Caco-2 (cell line): ENCODE measurements at regions not wholly inside any gene's neighbourhood (a gene's known extent, or its start where the extent isn't known, plus 50 kb on each side); places are given as distances from the start of the nearest gene placed in this dataset.

Experiments
- BruUV-seq: library from RNA; stranded (reverse); fragments of 400-500 nt; replicated peaks from 2 replicates; lab custom pipeline; 2021; lab: Mats Ljungman, UMichigan
- CTCF ChIA-PET: fragments of 300-600 bp; sonication (Branson Sonifier 250); formaldehyde crosslinking; loops from one replicate; lab custom pipeline; 2022; ENCODE audit warnings: antibody characterized with exemption; lab: Charles Lee
- POLR2A ChIA-PET: fragments of 300-600 bp; sonication (Branson Sonifier 250); formaldehyde crosslinking; loops from one replicate; lab custom pipeline; 2022; ENCODE audit warnings: antibody characterized with exemption; lab: Charles Lee
- DNase-seq, 2 experiments: peaks; one replicate each; pipeline versions ENCODE4 v3.0.0 to v3.0.0-alpha.2; 2020 to 2022
- H3K27me3 ChIP-seq: replicated peaks from 2 replicates; pipeline ENCODE4 v1.6.0; 2011; ENCODE audit warnings: low read length; ENCODE audit not compliant: control insufficient read depth, insufficient read depth
- H3K36me3 ChIP-seq: 2 replicates; pipeline ENCODE4 v1.5.1; 2011; ENCODE audit warnings: low read length; ENCODE audit not compliant: control insufficient read depth, insufficient read depth
- H3K4me1 ChIP-seq: fragments of 250-450 bp; sonication (Bioruptor Pico); 2 replicates; pipeline ENCODE4 v1.5.1; 2020; ENCODE audit warnings: mild to moderate bottlenecking
- H3K4me3 ChIP-seq: 2 replicates; pipeline ENCODE4 v1.5.1; 2011; ENCODE audit warnings: low read depth, mild to moderate bottlenecking, control low read depth, low read length
- H3K9me3 ChIP-seq: fragments of 250-450 bp; sonication (Bioruptor Pico); 2 replicates; pipeline ENCODE4 v1.5.1; 2020; ENCODE audit warnings: mild to moderate bottlenecking, moderate library complexity
- H3K27ac Mint-ChIP-seq: one replicate; pipeline ENCODE4 v1.8.0; 2022; ENCODE audit warnings: mixed read lengths; ENCODE audit not compliant: unreplicated experiment
- H3K27me3 Mint-ChIP-seq: one replicate; pipeline ENCODE4 v1.8.0; 2022; ENCODE audit warnings: mixed read lengths; ENCODE audit not compliant: insufficient read depth, unreplicated experiment
- H3K36me3 Mint-ChIP-seq: one replicate; pipeline ENCODE4 v1.8.0; 2022; ENCODE audit warnings: mild to moderate bottlenecking, mixed read lengths; ENCODE audit not compliant: insufficient read depth, unreplicated experiment
- H3K4me1 Mint-ChIP-seq: one replicate; pipeline ENCODE4 v1.8.0; 2022; ENCODE audit warnings: low read depth, mixed read lengths; ENCODE audit not compliant: unreplicated experiment
- H3K4me3 Mint-ChIP-seq: one replicate; pipeline ENCODE4 v1.8.0; 2022; ENCODE audit warnings: mild to moderate bottlenecking, moderate library complexity, mixed read lengths; ENCODE audit not compliant: unreplicated experiment
- H3K9me3 Mint-ChIP-seq: one replicate; pipeline ENCODE4 v1.8.0; 2022; ENCODE audit warnings: mixed read lengths; ENCODE audit not compliant: unreplicated experiment
- intact Hi-C: fragments of 100-400 bp; cut with micrococcal nuclease; formaldehyde crosslinking; loops from one replicate; pipeline ENCODE4 v1.10.0; 2022; ENCODE audit not compliant: unreplicated experiment
- TF ChIP-seq, protein P1 (sequence below), 2 experiments: fragments of 200-600 bp in 1 of 2; IDR thresholded peaks; 1 replicate in 1 of 2; 2 replicates in 1 of 2; pipeline versions ENCODE4 v1.5.1 to v1.8.0; 2011 to 2022; ENCODE audit warnings: antibody characterized with exemption in 1 of 2, control low read depth in 1 of 2, inconsistent platforms in 1 of 2, low read depth in 1 of 2, low read length in 1 of 2, mild to moderate bottlenecking in 1 of 2, moderate library complexity in 1 of 2; ENCODE audit not compliant: insufficient read depth in 1 of 2, severe bottlenecking in 1 of 2, unreplicated experiment in 1 of 2

- Histone ChIP-seq H3K4me1 (no peaks in the 10 kb centered on the region), H3K27me3 (no peaks in the 10 kb centered on the region), H3K4me3 (no peak overlapping the region), H3K9me3 (no peaks in the 10 kb centered on the region), H3K36me3 (no peaks in the 10 kb centered on the region)
- intact Hi-C loops: no loop called here
- BruUV-seq: no TSS peak
- TF ChIP-seq, protein P1, sequence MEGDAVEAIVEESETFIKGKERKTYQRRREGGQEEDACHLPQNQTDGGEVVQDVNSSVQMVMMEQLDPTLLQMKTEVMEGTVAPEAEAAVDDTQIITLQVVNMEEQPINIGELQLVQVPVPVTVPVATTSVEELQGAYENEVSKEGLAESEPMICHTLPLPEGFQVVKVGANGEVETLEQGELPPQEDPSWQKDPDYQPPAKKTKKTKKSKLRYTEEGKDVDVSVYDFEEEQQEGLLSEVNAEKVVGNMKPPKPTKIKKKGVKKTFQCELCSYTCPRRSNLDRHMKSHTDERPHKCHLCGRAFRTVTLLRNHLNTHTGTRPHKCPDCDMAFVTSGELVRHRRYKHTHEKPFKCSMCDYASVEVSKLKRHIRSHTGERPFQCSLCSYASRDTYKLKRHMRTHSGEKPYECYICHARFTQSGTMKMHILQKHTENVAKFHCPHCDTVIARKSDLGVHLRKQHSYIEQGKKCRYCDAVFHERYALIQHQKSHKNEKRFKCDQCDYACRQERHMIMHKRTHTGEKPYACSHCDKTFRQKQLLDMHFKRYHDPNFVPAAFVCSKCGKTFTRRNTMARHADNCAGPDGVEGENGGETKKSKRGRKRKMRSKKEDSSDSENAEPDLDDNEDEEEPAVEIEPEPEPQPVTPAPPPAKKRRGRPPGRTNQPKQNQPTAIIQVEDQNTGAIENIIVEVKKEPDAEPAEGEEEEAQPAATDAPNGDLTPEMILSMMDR (IDR thresholded peaks at IDR 0.05; ENCODE audit: insufficient read depth in 1 of 2, low read depth in 1 of 2, low read length in 1 of 2, severe bottlenecking in 1 of 2, unreplicated experiment in 1 of 2): no peak
- H3K27ac Mint-ChIP-seq: no peak overlapping the region
- H3K4me3 Mint-ChIP-seq: no peak overlapping the region
- ChIA-PET POLR2A (no interaction called here), CTCF (no interaction called here)
- no peaks in the 10 kb centered on the region for H3K36me3 Mint-ChIP-seq
- H3K9me3 Mint-ChIP-seq: no peaks in the 10 kb centered on the region
- no peak for DNase-seq
- H3K27me3 Mint-ChIP-seq: no peaks in the 10 kb centered on the region
- H3K4me1 Mint-ChIP-seq: no peaks in the 10 kb centered on the region
Observed at GRCh38 chr5:164545507-164545906, 1040.1 kb downstream of the MAT2B start.

GRCh38 chr5:164553851-164554250, 1048.4 kb downstream of the MAT2B start:
- H3K9me3 ChIP-seq: no peaks in the 10 kb centered on the region
- no peaks in the 10 kb centered on the region for H3K4me1 ChIP-seq
- intact Hi-C loops: no loop called here
- POLR2A ChIA-PET: no interaction called here
- Mint-ChIP-seq H3K27ac (no peak overlapping the region), H3K4me1 (no peaks in the 10 kb centered on the region), H3K27me3 (no peaks in the 10 kb centered on the region), H3K4me3 (no peak overlapping the region), H3K9me3 (no peaks in the 10 kb centered on the region), H3K36me3 (no peaks in the 10 kb centered on the region)
- H3K36me3 ChIP-seq: no peaks in the 10 kb centered on the region
- DNase-seq: no peak
- TF ChIP-seq, protein P1 (IDR thresholded peaks at IDR 0.05; ENCODE audit: insufficient read depth in 1 of 2, low read depth in 1 of 2, low read length in 1 of 2, severe bottlenecking in 1 of 2, unreplicated experiment in 1 of 2): no peak
- H3K27me3 ChIP-seq: no peaks in the 10 kb centered on the region
- H3K4me3 ChIP-seq: no peak overlapping the region
- CTCF ChIA-PET: no interaction called here
- no TSS peak for BruUV-seq

DNA sequence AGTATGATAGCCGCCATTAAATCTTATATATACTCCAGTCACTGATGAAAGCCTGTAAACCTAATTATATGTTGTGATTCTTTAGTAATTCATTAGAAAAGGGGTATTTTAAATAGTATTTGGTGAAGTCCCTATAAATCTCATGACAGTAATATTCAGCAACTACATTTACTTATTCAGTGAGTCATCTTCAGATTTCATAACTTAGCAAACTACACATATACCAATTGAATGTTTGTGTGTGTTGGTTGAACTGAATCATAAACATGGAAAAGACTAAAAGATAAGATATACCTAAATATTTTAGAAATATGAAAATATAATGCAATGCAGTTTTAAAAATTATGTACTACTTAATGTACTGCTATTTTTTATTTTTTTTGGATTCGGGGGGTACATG, 1050.4 kb downstream of the MAT2B start:
- H3K27ac Mint-ChIP-seq: no peak overlapping the region
- Histone ChIP-seq H3K4me1 (no peaks in the 10 kb centered on the region), H3K9me3 (no peaks in the 10 kb centered on the region), H3K36me3 (no peaks in the 10 kb centered on the region), H3K4me3 (no peak overlapping the region), H3K27me3 (no peaks in the 10 kb centered on the region)
- H3K4me1 Mint-ChIP-seq: no peaks in the 10 kb centered on the region
- H3K9me3 Mint-ChIP-seq: no peaks in the 10 kb centered on the region
- TF ChIP-seq, protein P1 (IDR thresholded peaks at IDR 0.05; ENCODE audit: insufficient read depth in 1 of 2, low read depth in 1 of 2, low read length in 1 of 2, severe bottlenecking in 1 of 2, unreplicated experiment in 1 of 2): no peak
- intact Hi-C loops: no loop called here
- DNase-seq: no peak
- H3K4me3 Mint-ChIP-seq: no peak overlapping the region
- no TSS peak for BruUV-seq
- ChIA-PET POLR2A (no interaction called here), CTCF (no interaction called here)
- no peaks in the 10 kb centered on the region for H3K36me3 Mint-ChIP-seq
- H3K27me3 Mint-ChIP-seq: no peaks in the 10 kb centered on the region
